OCI-LY7 (cell line): ENCODE measurements at regions not wholly inside any gene's neighbourhood (a gene's known extent, or its start where the extent isn't known, plus 50 kb on each side); places are given as distances from the start of the nearest gene placed in this dataset.

ENCODE experiments used
- CTCF ChIP-seq: fragments of 200-600 bp; sonication (generic); conservative IDR thresholded peaks from 2 replicates; pipeline ENCODE4 v1.5.1; 2014; ENCODE audit warnings: mild to moderate bottlenecking, antibody characterized with exemption, low read length, moderate library complexity, mixed read lengths
- EZH2phosphoT487 ChIP-seq: fragments of 200-600 bp; sonication (generic); IDR thresholded peaks from 2 replicates; pipeline ENCODE4 v1.6.1; 2018; ENCODE audit warnings: low read depth, borderline replicate concordance, mild to moderate bottlenecking, mixed run types, antibody characterized with exemption, low read length, moderate library complexity, mixed read lengths

- TF ChIP-seq CTCF, result no peak
- no peak for TF ChIP-seq EZH2phosphoT487
Observed at GRCh38 chr10:63713191-63714144, 192.3 kb downstream of the REEP3 start.
